ENCODE measurements at regions not wholly inside any gene's neighbourhood (a gene's known extent, or its start where the extent isn't known, plus 50 kb on each side); places are given as distances from the start of the nearest gene placed in this dataset.

- no peak overlapping the region for H3K4me3 ChIP-seq (ENCODE audit: low read depth, low read length)
- no peak for DNase-seq (ENCODE audit: low read depth)
- TF ChIP-seq POLR2A (IDR thresholded peaks at IDR 0.05; ENCODE audit: extremely low read depth, insufficient read length): no peak
- TF ChIP-seq MAX (IDR thresholded peaks at IDR 0.05; ENCODE audit: low read depth, low read length): no peak
- TF ChIP-seq, protein P1, sequence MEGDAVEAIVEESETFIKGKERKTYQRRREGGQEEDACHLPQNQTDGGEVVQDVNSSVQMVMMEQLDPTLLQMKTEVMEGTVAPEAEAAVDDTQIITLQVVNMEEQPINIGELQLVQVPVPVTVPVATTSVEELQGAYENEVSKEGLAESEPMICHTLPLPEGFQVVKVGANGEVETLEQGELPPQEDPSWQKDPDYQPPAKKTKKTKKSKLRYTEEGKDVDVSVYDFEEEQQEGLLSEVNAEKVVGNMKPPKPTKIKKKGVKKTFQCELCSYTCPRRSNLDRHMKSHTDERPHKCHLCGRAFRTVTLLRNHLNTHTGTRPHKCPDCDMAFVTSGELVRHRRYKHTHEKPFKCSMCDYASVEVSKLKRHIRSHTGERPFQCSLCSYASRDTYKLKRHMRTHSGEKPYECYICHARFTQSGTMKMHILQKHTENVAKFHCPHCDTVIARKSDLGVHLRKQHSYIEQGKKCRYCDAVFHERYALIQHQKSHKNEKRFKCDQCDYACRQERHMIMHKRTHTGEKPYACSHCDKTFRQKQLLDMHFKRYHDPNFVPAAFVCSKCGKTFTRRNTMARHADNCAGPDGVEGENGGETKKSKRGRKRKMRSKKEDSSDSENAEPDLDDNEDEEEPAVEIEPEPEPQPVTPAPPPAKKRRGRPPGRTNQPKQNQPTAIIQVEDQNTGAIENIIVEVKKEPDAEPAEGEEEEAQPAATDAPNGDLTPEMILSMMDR (IDR thresholded peaks at IDR 0.05; ENCODE audit: low read depth, low read length): no peak
- no peak for TF ChIP-seq MYC (IDR thresholded peaks at IDR 0.05; ENCODE audit: low read depth, low read length)
Observed at GRCh38 chr12:14290951-14291350, 74.5 kb upstream of the ATF7IP start.

GRCh38 chr12:14303661-14304155 is 61.8 kb upstream of the ATF7IP start:
- TF ChIP-seq POLR2A (IDR thresholded peaks at IDR 0.05; ENCODE audit: extremely low read depth, insufficient read length) (no peak), MYC (IDR thresholded peaks at IDR 0.05; ENCODE audit: low read depth, low read length) (no peak), MAX (IDR thresholded peaks at IDR 0.05; ENCODE audit: low read depth, low read length) (no peak)
- TF ChIP-seq, protein P1 (IDR thresholded peaks at IDR 0.05; ENCODE audit: low read depth, low read length): no peak
- no peak for DNase-seq (ENCODE audit: low read depth)
- no peak overlapping the region for H3K4me3 ChIP-seq (ENCODE audit: low read depth, low read length)

DNA sequence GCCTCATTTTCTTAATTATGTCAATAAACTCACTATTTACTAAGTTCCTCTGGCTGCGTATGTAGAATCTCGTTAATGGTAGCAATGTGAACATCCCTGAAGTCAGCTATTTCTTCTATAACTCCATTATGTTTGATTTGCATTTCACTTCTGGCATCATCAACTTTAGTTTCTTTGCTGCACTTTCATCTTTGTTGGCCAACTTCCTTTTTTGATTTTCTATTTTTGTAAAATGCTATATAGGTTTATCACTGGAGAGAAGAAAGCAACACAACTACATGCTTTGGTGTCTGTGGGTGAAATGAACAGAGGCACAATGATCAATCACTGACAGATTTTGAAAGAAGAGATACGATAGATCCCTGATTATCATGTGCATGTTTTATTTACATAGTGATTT is 58.5 kb upstream of the ATF7IP start:
- H3K4me3 ChIP-seq (ENCODE audit: low read depth, low read length): no peak overlapping the region
- no peak for DNase-seq (ENCODE audit: low read depth)
- no peak for TF ChIP-seq POLR2A (IDR thresholded peaks at IDR 0.05; ENCODE audit: extremely low read depth, insufficient read length)
- TF ChIP-seq MYC (IDR thresholded peaks at IDR 0.05; ENCODE audit: low read depth, low read length): no peak
- TF ChIP-seq, protein P1 (IDR thresholded peaks at IDR 0.05; ENCODE audit: low read depth, low read length): no peak

DNA sequence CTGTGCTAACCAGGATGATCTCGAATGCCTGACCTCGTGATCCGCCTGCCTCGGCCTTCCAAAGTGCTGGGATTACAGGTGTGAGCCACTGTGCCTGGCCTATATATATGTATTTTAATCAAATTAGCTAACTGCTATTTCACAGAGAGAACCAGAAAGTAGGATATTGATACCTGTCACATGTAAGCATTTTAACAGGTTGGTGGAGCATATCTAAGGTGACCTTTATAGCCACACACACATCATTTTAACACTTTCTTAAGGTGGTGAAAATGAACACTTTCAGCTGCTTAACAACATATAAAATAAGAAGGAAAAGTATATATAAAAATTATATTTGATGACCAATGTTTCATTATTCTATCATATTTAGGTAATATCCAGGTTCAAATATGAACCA is 57.0 kb upstream of the ATF7IP start:
- no peak for DNase-seq (ENCODE audit: low read depth)
- TF ChIP-seq MYC (IDR thresholded peaks at IDR 0.05; ENCODE audit: low read depth, low read length) (no peak), POLR2A (IDR thresholded peaks at IDR 0.05; ENCODE audit: extremely low read depth, insufficient read length) (no peak), MAX (IDR thresholded peaks at IDR 0.05; ENCODE audit: low read depth, low read length) (no peak)
- TF ChIP-seq, protein P1 (IDR thresholded peaks at IDR 0.05; ENCODE audit: low read depth, low read length): no peak
- H3K4me3 ChIP-seq (ENCODE audit: low read depth, low read length): no peak overlapping the region

DNA sequence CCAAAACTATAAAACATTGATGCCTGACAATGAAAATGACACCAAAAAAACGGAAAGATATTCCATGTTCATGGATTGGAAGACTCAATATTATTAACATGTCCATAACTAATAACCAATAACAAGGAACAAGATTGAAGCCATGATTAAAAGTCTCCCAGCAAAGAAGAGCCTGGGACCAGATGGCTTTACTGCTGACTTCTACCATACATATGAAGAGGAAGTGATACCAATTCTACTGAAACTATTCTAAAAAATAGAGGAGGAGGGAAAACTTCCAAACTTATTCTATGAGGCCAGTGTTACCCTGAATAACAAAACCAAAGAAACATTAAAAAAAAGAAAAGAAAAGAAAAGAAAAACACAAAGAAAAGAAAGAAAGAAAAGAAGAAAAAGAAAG is 54.6 kb upstream of the ATF7IP start:
- no peak overlapping the region for H3K4me3 ChIP-seq (ENCODE audit: low read depth, low read length)
- no peak for DNase-seq (ENCODE audit: low read depth)
- TF ChIP-seq MAX (IDR thresholded peaks at IDR 0.05; ENCODE audit: low read depth, low read length) (no peak), POLR2A (IDR thresholded peaks at IDR 0.05; ENCODE audit: extremely low read depth, insufficient read length) (no peak), MYC (IDR thresholded peaks at IDR 0.05; ENCODE audit: low read depth, low read length) (no peak)
- TF ChIP-seq, protein P1 (IDR thresholded peaks at IDR 0.05; ENCODE audit: low read depth, low read length): no peak
